GM11168 (cell line): ENCODE measurements at regions not wholly inside any gene's neighbourhood (a gene's known extent, or its start where the extent isn't known, plus 50 kb on each side); places are given as distances from the start of the nearest gene placed in this dataset.
"Not testable (repeated sequence)": the region's sequence is repeated elsewhere in the genome, so short reads cannot be mapped to it uniquely, and the experiment has no call there.

Experiments
- in situ Hi-C: fragments of 300-500 bp; cut with MboI; formaldehyde crosslinking; loops from one replicate; pipeline ENCODE4 v1.12.0; 2022; ENCODE audit warnings: low sequenced_read_pairs; ENCODE audit not compliant: unreplicated experiment

DNA sequence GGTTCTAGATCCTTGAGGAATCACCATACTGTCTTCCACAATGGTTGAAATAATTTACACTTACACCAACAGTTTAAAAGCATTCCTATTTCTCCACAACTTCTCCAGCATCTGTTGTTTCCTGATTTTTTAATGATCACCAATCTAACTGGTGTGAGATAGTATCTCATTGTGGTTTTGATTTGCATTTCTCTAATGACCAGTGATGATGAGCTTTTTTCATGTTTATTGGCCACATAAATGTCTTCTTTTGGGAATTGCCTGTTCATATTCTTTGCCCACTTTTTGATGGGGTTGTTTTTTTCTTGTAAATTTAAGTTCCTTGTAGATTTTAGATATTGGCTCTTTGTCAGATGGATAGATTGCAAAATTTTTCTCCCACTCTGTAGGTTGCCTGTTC lies 138.2 kb downstream of the CXCL12 start:
- in situ Hi-C loops, result not testable (repeated sequence)

DNA sequence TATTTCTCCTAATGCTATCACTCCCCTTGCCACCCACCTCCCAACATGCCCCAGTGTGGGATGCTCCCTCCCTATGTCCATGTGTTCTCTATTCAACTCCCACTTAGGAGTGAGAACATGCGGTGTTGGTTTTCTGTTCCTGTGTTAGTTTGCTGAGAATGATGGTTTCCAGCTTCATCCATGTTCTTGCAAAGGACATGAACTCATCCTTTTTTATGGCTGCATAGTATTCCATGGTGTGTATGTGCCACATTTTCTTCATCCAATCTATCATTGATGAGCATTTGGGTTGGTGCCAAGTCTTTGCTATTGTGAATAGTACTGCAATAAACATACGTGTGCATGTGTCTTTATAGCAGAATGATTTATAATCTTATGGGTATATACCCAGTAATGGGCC lies 138.6 kb downstream of the CXCL12 start:
- in situ Hi-C loops, result not testable (repeated sequence)

DNA sequence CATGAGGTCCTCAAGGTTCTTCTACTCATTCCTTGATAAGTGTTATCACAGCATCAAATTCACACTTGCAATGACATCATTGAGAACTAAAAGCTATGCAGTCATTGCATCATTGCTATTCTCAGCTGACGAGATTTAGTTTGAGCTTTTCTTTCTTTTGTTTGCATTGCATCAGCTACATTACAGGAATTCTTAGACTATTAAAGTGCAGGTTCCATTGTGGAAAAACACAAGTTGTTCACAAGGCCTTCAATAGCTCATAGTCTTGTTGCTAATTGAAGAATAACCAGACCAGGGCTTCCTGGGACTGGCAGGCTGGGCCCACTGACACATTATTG lies 139.3 kb downstream of the CXCL12 start:
- in situ Hi-C loops, result no loop called here

- in situ Hi-C loops, result no loop called here
Observed at GRCh38 chr10:44244745-44245600, 139.9 kb downstream of the CXCL12 start.

DNA sequence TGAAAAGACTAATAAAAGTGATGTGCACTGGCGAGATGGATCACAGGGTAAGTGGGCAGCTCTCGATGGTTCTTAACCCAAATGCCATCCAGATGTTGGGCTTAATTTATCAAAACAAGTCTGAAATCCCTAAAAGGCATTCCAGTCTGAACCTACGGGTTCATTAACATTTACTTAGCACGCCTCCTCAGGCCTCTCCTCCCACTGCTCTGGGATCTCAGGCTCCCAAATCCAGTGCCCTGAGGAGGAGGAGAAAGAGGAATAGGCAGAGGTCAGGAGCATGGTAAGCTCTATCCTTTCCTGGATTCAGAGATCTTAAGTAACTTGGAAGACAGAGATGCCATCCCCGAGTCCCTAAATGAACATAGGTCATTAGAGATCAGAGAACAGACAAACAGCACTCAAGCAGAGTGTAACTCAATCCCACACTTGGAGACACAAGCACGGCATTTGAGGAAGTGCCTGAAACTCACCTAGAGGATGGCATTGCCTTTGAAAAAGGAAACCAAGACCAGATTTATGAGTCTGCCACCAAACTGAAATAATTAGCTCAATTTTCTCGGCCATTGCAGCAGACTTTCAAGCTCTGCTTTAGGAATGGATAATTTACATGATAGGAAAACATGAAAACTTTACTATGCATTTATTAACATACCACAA lies 140.9 kb downstream of the CXCL12 start:
- in situ Hi-C loops, result no loop called here

GRCh38 chr10:44242826-44243225 lies 142.1 kb downstream of the CXCL12 start:
- in situ Hi-C loops, result no loop called here

GRCh38 chr10:44242091-44242490 lies 142.8 kb downstream of the CXCL12 start:
- in situ Hi-C loops, result no loop called here

GRCh38 chr10:44240584-44241205 lies 144.2 kb downstream of the CXCL12 start:
- in situ Hi-C loops, result no loop called here

GRCh38 chr10:44238212-44238611 lies 146.7 kb downstream of the CXCL12 start:
- in situ Hi-C loops, result no loop called here

DNA sequence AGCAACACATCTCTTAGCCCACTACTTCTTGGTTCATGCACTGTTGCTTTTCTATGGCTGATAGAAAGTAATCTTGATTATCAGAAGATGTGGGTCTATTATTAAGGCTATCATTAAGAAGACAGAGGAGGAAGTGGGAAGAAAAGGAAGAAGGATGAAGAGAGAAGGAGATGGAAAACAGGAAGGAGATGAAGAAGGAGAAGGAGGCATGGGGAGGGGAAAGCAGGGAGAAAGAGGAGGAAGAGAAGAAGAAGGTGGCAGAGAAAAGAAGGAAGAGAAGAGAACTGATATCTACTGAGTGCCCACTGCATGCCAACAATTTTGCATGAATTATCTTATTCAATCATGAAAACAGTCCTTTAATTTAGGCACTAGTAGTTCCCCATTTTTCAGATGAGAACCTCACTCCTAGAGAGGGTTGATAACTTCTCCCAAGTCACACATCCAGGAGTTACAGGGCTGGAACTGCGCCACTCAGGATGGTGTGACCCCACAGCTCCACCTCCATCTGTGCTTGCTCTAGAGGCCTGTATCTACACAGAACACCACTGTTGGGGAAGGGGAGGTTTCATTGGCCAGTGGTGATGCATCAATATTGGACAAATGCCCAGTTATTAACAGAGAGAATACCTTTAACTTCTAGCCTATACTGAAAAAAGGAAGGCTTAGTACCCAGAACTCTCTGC lies 147.4 kb downstream of the CXCL12 start:
- in situ Hi-C loops, result no loop called here

DNA sequence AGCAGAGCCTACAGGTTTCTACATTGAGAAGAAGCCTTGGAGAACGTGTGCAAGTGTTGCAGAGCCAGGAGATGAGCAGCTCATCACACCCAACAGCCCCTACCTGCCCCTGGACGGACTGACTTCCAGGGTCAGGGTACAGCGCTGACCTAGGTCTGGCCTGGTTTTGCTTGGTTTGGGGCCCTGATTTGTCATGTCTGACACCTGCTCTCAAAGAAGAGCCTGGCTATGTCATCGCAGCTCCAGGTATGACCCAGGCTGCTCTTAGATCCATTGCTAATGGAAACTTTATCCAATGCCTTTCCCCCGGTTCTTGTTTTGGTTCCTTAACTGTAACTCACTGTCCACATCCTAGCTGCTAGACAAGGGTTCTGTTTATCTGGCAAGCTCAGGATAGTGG lies 149.5 kb downstream of the CXCL12 start:
- in situ Hi-C loops, result no loop called here

DNA sequence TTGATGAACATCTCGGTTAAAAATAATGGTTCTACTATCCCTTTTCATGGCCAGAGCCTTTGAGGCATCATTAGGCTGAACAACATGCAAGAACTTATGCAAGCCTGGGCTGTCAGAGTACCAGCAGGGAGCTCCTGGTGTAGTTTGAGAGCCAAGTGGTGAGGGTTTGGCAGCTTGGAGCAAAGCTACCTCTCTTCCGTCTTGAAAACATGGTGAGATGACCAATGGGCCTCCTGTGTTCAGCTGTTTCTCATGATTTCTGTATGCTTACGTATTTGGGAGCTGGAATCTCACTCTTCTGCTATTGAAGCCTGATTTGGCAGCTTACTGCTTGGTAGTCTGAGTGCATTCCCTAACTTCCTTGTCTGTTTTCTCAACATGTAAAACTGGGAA lies 150.4 kb downstream of the CXCL12 start:
- in situ Hi-C loops, result no loop called here

GRCh38 chr10:44233561-44234482 lies 151.1 kb downstream of the CXCL12 start:
- in situ Hi-C loops, result no loop called here

GRCh38 chr10:44217274-44217820 lies 167.6 kb downstream of the CXCL12 start:
- in situ Hi-C loops, result no loop called here

GRCh38 chr10:44216073-44216472 lies 168.8 kb downstream of the CXCL12 start:
- in situ Hi-C loops, result no loop called here

GRCh38 chr10:44209811-44210210 lies 175.1 kb downstream of the CXCL12 start:
- in situ Hi-C loops, result no loop called here

DNA sequence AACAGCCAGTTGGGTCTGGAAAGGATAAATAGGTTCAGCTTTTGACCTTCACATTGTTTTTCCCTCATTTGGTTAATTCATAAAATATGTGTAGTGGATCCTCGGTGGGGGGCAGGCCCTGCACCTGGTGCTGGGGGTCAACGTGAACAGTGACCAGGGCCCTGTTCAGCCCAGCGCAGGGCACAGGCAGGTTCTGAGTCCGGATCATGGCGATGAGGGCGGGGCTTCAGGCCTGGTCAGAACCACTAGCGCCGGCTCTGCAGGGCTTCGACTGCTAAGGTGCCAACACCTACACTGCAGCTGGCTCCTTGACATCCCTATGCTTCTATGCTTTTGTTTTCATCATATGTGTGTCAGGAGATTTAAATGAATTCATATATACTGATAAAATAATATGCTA lies 177.7 kb downstream of the CXCL12 start:
- in situ Hi-C loops, result no loop called here

GRCh38 chr10:44206127-44206818 lies 178.6 kb downstream of the CXCL12 start:
- in situ Hi-C loops, result no loop called here

- in situ Hi-C loops, result no loop called here
Observed at GRCh38 chr10:44205067-44205466, 179.8 kb downstream of the CXCL12 start.
